HG02943 (cell line): ENCODE measurements at regions not wholly inside any gene's neighbourhood (a gene's known extent, or its start where the extent isn't known, plus 50 kb on each side); places are given as distances from the start of the nearest gene placed in this dataset.

Experiments
- ATAC-seq: cut with Tn5 transposase; IDR thresholded peaks from one replicate; pipeline ENCODE4 v1.9.1; 2021; ENCODE audit warnings: mild to moderate bottlenecking, low read depth, moderate library complexity; ENCODE audit not compliant: unreplicated experiment

DNA sequence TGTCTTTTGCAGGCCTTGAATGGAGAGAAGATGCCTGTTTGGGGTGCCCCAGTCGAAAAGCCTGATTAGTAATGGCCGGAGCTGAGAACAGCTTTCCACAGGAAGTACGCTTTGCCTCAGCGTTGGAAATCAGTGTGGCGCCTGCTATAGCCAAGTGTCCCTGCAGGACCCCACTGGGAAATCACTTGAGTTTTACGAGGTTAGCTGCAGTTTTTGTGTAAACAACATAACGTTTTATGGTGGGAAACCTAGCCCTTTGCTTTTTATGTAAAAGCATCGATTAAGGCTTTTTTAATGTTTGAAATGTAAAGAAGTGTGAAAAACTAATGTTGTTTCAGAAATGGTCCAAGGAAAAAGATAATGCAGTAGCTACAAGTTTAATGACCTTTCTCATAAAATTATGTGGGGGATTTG, 234.2 kb downstream of the TTC32 start:
- ATAC-seq: no peak

DNA sequence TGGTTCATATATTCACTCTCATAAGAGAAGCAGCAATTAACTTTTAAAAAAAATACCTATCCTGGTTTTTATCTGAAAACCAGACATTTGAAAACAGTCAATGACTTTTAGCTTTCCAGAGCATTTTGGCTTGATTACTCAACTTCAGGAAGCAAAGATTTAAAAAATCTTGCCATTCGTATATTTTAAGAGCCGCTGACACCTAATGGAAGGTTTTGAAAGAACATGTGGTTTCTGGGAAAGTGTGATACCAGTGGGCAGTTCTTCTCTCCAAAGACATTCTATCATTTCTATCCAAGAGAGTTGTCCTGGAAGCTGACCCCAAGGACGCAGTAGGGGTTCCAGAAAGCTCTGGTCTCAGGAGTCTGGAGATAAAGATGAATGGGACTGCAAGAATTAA, 234.7 kb downstream of the TTC32 start:
- no peak for ATAC-seq

DNA sequence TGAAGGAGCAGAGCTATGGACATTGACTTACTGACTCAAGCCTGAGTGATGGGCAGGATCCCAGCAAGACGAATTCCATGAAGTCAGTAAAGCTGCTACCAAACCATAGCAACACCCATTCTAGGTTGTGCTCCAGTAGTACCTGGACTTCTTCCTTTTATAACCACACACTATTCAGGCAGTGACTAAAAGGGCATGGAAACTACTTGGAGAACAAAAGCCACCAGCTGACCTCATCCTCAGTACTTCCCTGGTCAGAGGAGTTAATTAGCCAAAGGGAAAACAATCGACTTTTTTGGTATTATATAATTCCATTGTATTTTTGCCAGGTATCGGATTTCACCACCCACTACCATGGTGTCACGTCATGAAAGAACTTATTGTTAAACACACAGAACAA, 237.1 kb downstream of the TTC32 start:
- ATAC-seq: no peak

DNA sequence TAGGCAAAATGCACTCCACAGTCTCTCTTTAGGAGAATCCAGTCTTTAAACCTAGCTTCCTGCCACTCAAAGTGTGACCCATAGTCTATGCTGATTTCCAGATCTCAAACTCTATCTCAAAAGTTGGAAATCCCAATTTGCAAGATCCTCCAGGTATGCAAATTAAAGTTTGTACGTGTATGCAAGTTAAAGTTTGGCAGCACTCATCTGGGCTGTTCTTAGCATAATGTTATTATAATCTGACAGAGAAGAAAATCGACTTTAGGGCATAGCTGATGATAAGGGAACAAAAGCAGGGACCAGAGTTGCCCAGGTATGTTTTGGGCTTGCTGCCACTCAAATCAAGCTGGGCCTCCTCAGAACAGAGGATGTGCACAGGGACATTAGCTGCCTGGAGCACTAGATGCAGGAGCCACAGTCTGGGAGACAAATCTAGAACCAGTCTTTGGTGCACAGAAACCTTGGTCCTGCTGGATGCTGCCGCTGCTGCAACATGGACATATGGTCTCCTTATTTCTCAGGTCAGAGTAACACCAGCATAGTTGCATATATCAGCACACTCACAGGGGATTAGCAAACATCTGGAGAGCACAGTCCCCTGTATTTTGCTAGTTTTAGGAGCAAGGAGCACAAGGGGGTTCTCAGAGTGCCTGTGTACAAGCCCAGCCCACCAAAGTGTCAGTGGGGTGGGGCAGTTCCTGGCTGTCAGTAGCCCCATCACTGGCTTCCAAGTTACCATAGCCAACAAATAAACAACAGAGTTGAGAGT, 242.6 kb downstream of the TTC32 start:
- no peak for ATAC-seq

DNA sequence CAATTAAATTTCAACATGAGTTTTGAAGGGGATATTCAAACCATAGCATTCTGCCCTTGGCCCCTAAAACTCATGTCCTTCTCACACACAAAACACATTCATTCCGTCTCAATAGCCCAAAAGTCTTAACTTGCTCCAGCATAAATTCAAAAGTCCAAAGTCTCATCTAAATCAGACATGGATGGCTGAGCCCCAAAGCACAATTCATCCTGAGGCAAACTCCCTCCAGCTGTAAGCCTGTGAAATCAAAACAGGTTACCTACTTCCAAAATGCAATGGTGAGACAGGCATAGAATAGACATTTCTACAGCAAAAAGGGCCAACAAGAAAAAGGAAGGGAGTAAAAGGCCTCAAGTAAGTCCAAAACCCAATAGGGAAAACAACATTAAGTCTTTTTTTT, 245.8 kb downstream of the TTC32 start:
- ATAC-seq: no peak

DNA sequence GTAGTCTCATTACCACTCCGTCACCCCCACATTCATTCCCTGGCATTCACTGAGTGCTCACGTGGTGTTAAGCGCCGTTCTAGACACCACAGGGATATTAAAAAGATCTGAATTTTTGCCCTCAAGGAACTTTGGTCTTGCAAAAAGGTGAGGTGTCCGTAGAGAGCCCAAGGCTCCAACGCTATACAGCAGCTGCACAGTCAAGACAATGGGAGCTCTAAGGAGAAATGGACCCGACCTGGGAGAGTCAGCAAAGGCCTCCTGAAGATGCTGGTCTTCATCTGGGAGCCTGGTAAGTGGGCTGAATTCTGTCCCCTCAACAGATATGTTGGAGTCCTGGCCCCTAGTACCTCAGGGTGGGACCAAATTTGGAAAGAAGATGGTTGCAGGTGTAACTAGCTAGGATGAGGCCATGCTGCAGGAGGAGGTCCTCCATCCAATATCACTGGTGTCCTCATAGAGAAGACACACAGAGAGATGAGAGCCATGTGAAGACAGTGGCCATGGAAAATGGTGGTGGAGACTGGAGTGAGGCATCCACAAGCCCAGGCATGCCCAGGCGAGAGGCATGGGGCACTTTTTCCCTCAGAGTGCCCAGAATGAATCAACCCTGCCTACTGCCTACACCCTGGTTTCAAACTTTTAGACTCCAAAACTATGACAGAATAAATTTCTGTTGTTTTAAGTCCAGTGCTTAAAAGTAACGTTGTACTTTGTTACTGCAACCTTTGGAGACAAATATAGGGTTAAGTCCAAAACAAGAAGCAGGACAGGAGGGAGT, 247.3 kb downstream of the TTC32 start:
- ATAC-seq: no peak

DNA sequence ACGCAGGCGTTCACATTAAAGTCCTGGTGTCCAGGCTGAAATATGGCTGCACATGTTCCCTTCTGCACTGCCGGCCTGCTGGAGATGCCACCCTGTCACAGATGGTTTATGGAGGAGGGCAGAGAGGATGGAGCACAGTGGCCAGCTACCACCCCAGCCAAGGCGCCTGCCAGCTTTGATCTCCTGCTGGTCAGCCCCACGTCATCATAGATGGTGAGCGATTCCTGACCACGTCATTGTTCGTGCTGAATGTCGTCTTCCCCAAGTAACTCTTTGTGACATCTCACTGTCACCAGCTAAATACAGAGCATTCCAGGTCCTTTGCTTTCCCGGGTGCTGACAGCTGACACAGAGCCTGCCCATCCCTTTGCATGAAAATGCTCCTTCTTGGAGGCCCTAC, 248.3 kb downstream of the TTC32 start:
- no peak for ATAC-seq

DNA sequence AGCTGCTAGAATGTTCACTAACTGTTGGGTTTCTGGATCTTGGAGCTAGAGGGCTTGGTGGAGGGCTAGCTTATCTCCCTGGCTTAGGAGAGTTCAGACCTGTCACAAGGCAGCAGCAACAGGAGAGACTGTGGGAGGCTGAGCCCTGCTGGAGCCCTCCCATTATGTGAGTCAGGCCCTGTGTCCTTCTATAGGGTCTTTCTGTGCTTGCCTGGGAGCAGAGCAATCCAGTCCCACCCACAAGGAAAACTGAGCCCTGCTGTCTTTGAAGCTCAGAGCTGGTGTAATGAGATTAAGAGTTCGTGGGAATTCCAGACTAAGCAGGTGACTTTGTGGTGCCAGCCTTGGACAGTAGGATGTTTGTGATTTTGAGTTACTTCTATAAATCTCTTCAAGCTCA, 249.0 kb downstream of the TTC32 start:
- no peak for ATAC-seq

DNA sequence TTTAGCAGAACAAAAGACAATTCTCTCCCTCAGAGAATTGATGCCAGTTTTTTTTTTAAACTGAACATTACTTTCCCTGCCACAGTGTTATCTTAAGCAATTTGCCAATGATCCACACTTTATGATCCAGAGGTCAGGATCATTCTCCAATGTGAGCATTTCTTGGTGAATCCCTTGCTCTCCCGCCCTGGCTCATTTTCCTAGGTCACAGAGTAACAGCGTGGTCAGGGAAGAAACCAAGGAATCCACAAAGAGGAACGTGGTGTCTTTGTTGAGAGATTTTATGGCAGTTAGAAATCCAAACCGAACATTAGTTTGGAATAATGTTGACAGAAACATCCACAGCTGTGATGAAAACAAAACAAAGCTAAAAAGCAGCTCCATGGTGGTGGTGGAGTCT, 250.3 kb downstream of the TTC32 start:
- no peak for ATAC-seq

DNA sequence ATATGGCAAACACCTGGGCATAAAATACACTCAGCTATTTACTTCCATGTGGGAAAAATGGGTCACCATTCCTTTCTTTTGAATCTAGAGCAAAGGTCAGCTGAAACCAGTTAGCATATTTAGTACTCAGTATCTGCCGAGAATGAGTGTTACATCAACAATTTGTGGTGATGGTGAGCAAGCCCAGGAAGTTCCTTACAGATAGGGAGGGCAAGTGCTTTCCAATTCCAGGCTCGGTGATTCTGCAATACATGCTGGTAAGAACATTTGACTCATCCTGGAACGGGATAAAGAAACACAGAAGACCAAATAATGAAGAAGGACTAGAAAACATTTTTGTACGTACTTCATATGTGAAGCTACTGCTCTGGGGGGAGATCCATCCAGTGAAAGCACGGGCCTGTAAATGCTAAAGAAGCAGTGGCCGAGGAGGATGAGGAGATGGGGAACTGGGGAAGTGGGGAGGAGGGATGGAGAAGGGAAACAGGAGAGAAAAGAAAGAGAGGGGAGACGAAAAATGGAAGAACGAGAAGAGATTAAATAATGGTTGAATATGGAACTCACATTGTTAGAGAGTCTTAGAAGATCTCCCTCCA, 251.9 kb downstream of the TTC32 start:
- no peak for ATAC-seq

DNA sequence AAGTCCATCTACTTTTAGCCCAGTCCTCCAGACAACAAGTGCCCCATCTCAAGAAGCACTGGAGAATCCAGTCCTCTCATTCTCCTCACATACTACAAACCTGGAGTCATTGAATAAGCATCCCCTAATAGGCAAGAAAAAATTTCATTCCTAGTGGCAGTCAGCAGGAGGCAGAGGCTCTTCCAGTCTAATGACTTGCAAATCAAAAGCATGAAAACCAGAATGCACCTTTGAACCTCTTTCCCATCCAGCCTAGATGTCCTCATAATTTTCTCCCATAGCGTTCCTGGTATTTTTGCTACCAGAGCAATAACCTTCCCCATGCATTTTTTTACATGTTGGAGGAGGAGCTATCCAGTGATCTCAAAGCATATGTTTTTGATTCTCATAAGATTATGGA, 252.6 kb downstream of the TTC32 start:
- no peak for ATAC-seq

DNA sequence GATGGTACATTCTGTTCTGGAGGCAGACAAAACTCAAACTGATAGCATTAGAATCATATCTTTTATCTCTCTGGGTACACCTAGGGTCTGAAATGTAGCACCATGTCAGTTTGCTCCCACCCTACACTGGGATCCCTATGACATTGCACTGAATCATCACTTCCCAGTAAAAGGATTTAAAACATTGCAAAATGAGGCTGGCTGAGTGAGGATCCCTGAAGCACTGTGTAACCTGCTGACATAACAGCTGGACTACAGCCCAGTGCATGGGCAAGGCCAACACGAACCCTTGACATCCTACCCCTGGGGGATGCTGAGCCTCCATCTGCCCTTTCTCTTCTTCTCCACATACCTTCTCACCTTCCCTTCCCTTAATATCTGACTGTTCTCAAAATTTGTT, 253.2 kb downstream of the TTC32 start:
- ATAC-seq: no peak

DNA sequence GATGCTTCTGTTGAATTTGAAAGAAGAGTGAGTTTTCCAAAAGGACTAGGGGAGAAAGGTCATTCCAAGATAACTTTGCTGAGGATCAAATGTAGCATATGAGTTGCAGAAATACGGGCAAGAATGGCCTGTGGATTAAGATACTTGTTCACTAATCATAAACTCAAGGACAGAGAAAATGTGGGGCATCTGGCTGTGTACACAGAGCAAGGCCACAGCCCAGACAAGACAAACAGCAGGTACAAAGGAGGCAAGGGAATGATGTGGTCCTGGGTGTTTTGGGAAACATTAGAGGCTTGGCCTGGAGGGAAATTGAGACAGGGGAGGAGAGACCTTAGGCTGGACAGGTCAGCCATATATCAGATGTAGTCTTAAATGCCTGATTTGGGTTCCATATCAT, 254.8 kb downstream of the TTC32 start:
- no peak for ATAC-seq

DNA sequence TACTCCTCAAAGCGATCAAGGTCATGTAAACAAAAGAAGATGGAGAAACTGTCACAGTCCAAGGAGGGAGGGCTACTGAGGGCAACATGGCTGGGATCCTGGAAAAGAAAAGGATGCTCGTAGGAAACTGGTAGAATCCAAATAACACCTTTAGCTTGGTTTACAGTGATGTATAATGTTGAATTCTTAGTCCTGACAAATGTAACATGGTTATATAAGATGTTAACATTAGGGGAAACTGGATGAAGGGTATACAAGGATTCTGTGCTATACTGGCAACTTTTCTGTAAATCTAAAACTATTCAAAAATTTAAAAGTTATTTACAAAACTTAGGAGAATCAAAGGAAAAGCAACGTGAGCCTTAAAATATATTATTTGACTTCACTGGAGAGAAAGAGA, 257.0 kb downstream of the TTC32 start:
- ATAC-seq: no peak

DNA sequence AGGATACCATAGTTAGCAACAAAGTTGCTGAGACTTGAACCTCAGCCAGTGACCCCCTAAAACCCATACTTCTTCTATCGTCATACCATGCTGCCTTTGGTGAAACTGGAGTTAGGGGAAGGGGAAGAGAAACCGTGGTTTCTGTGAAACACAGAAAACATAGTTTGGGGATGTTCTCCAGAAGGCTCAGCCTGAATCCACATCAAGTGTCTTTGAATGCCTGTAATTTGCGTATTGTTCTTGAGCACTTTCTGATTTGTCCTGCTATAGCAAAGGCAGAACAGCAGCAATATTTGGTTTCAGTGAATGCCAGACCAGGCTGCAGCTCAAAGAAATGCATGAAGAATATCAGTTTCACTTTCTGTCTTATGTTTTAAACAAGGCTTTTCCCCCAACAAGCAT, 258.7 kb downstream of the TTC32 start:
- no peak for ATAC-seq

DNA sequence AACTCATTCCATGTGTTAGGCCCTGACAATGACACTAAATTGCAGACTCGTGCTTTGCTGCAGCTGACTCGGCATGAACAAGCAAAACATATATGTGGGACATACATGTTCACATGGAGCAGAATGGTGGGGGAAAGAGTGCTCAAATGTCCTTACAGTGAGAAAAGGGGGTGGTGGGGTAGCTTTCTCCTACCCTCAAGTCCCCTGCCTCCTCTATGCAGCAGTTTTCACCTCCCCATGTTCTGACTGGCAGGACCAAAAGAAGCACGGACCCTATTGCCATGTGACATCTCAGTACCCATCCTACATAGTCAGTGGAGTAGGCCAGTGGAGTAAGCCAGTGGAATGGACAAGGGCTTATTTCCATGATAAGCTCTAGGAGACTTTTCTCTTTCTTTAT, 259.3 kb downstream of the TTC32 start:
- no peak for ATAC-seq

DNA sequence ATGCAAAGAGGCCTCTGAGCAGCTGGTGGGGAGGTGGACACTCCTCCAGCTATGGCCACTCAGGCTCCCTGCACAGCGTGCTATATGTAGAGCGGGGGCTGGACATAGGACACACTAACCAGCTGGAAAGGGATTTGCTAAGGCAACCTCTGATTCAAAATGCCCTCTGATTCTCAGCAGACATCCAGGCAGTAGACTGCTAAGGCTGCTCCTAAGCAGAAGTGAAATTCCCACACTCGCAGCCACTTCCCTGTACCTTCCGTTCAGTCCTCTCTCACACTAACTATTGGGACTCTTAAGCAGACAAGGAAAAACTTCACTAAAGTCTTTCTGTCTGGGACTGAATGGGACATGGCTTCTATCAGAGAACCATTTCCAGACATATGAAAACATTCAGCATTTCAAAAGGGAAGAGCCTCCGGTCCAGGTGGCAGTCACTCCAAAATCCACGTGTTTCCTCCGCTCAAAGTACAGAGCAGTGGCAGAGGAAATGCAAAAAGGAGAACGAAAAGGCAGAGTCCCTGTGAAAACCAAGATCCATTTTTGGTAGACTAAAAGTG, 265.8 kb downstream of the TTC32 start:
- no peak for ATAC-seq

DNA sequence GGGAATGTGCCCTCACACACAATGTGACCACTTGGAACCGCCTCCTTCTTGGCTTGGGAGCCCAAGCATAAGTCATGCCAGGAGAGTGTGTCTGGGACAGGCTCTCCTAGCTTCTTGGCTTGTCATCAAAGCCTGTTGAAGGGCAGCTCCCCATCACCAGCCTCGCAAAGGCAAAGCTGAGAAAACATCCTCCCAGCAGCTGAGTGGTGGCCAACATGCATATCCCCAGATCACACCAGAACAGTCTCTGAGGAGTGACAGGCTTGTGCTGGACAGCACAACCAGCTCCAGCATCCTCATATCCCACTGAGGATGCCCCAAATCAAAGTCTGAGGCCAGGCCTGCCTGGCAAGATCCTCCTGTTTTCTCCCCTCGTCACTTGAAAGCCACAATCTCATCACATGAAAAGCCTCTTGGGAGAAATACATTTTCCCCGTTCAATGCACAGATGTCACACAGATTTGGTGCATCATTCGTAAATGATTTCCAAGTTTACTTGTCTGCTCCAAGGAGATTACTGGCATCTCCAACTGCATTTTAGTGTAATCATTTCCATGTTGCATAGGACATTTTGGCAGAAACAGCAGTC, 269.3 kb downstream of the TTC32 start:
- ATAC-seq: no peak

DNA sequence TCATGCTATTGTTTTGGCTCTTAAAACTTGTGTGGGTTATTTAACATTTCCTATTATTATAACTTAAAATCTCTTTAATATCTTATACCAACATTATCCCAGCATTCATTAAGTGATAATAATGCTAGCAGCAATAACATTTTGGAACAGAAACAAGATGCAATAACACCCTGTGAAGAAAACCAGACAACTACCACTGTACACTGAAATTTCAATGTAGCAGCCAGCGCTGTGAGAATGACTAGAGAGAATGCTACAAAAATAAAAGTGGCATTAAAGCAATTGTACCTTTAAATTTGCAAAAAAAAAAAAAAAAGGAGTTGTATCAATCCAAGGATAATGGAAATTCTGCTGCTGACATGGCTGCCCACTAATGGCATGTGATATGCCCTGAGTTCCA, 269.9 kb downstream of the TTC32 start:
- no peak for ATAC-seq

DNA sequence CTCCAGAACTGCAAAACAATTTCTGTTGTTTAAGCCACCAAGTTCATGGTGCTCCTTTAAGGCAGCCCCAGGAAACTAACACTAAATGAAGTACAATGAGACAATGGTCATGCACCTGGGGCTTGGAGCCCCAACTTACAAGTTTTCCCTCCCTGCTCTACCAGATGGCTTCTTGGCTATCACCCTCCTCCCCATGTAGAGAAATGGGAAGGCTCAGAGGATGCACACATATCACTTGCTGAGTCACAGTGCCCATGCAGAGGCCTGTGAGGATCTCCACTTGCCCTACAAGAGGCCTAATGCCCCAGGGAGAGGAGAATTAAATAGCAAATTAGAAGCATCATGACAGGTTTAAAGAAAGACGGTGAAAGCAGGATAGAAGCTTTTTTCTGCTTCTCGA, 270.9 kb downstream of the TTC32 start:
- no peak for ATAC-seq

DNA sequence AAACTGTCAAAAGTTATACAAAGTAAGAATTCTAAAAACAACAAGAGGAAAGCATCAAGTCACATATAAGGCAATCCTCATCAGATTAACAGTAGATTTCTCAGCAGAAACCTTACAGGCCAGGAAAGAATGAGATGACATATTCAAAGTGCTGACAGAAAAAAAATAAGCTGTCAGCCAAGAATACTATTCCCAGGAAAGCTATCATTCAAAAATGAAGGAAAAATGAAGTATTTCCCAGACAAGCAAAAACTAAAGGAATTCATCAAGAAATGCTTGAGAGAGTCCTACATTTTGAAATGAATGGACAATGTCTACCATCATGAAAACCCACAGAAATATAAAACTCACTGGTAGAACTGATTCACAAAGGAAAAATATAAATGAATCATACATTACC, 268.9 kb upstream of the OSR1 start:
- ATAC-seq: no peak
